HepG2 (cell line): ENCODE measurements at regions not wholly inside any gene's neighbourhood (a gene's known extent, or its start where the extent isn't known, plus 50 kb on each side); places are given as distances from the start of the nearest gene placed in this dataset.

Experiments used
- ATAC-seq: fragments of 200-7000 bp; cut with Tn5 transposase; 3 replicates; pipeline ENCODE4 v1.9.1; 2020; ENCODE audit warnings: mild to moderate bottlenecking, moderate library complexity
- BruUV-seq: library from RNA; stranded (reverse); fragments of 400-500 nt; replicated peaks from 2 replicates; lab custom pipeline; 2021; lab: Mats Ljungman, UMichigan
- CTCF ChIA-PET: fragments of 300-600 bp; formaldehyde crosslinking; extraction: SDS; loops from one replicate; lab custom pipeline; 2021; ENCODE audit warnings: low total read pairs, inconsistent platforms, low intra/inter-chr PET ratio; lab: Yijun Ruan, JAX
- POLR2A ChIA-PET: fragments of 350-600 bp; sonication (Branson Sonifier 250); formaldehyde crosslinking; loops from one replicate; lab custom pipeline; 2020; ENCODE audit warnings: antibody characterized with exemption, inconsistent platforms; lab: Yijun Ruan, JAX
- DNase-seq: peaks from one replicate; pipeline ENCODE4 v3.0.0-alpha.2; 2015; ENCODE audit warnings: low spot score
- FAIRE-seq: peaks from 3 replicates; lab custom pipeline; 2011; peaks lifted over from hg19 to GRCh38; lab: Jason Lieb, UNC
- H2AFZ ChIP-seq: one replicate; pipeline ENCODE4 v1.6.1; 2011; ENCODE audit warnings: low read length, inconsistent platforms
- H3K27ac ChIP-seq: fragments of 300-600 bp; 3 replicates; pipeline ENCODE4 v1.8.0; 2011; ENCODE audit warnings: mixed run types, mild to moderate bottlenecking, mixed read lengths, low read length, inconsistent platforms; ENCODE audit not compliant: insufficient read depth; ENCODE audit errors: extremely low read length
- H3K27me3 ChIP-seq, 2 experiments: fragments of 200-600 bp in 1 of 2; 2 replicates in 1 of 2; 3 replicates in 1 of 2; pipeline versions ENCODE4 v1.6.0 to v1.8.0; 2011; ENCODE audit warnings: low read length in 2 of 2, mild to moderate bottlenecking in 2 of 2, moderate library complexity in 2 of 2, inconsistent platforms in 1 of 2; ENCODE audit not compliant: insufficient read depth in 2 of 2, control insufficient read depth in 1 of 2
- H3K36me3 ChIP-seq, 2 experiments: fragments of 200-600 bp in 1 of 2; replicated peaks in 1 of 2; 2 replicates in 1 of 2; 3 replicates in 1 of 2; pipeline versions ENCODE4 v1.5.1 to v1.8.0; 2011; ENCODE audit warnings: low read length in 2 of 2, inconsistent platforms in 1 of 2; ENCODE audit not compliant: insufficient read depth in 2 of 2, control insufficient read depth in 1 of 2
- H3K4me1 ChIP-seq: 2 replicates; pipeline ENCODE4 v1.5.1; 2012; ENCODE audit warnings: low read length, inconsistent platforms; ENCODE audit not compliant: insufficient read depth
- H3K4me2 ChIP-seq: 2 replicates; pipeline ENCODE4 v1.6.0; 2011; ENCODE audit warnings: low read depth, low read length, inconsistent platforms
- H3K4me3 ChIP-seq, 3 experiments: fragments of 200-600 bp in 1 of 3; sonication (generic), shearing (Covaris generic) in 1 of 3; replicated peaks in 1 of 3; 2 replicates each; pipeline ENCODE4 v1.5.1; 2011 to 2016; ENCODE audit warnings: low read length in 3 of 3, inconsistent platforms in 2 of 3, low read depth in 2 of 3, mild to moderate bottlenecking in 2 of 3, control low read depth in 1 of 3, mixed read lengths in 1 of 3; ENCODE audit not compliant: insufficient read depth in 1 of 3
- H3K79me2 ChIP-seq: one replicate; pipeline ENCODE4 v1.6.1; 2011; ENCODE audit warnings: low read length, inconsistent platforms; ENCODE audit not compliant: insufficient read depth
- H3K9ac ChIP-seq: 2 replicates; pipeline ENCODE4 v1.6.0; 2011; ENCODE audit warnings: mild to moderate bottlenecking, low read depth, low read length, inconsistent platforms; ENCODE audit not compliant: insufficient read depth
- H3K9me3 ChIP-seq: 2 replicates; pipeline ENCODE4 v1.5.1; 2012; ENCODE audit warnings: mild to moderate bottlenecking, low read length
- H4K20me1 ChIP-seq: 2 replicates; pipeline ENCODE4 v1.6.0; 2011; ENCODE audit warnings: inconsistent platforms, mild to moderate bottlenecking, low read length, moderate library complexity; ENCODE audit not compliant: insufficient read depth
- AGO2 ChIP-seq: fragments of 200-400 bp; formaldehyde crosslinking; optimal IDR thresholded peaks from 2 replicates; pipeline ENCODE3; 2017; ENCODE audit warnings: mild to moderate bottlenecking, low read depth, low read length, moderate library complexity
- ATF7-NPFF ChIP-seq: sonication (generic); formaldehyde crosslinking; IDR thresholded peaks from 2 replicates; pipeline ENCODE4 v1.8.1; 2023; ENCODE audit warnings: mild to moderate bottlenecking, low read depth, missing genetic modification reagents, moderate library complexity
- CEBPG ChIP-seq: IDR thresholded peaks from 2 replicates; pipeline ENCODE4 v1.6.1; 2016
- ELF1 ChIP-seq: sonication (generic); formaldehyde crosslinking; IDR thresholded peaks from 2 replicates; pipeline ENCODE4 v1.4.0; 2020; ENCODE audit warnings: missing genetic modification reagents
- GFI1 ChIP-seq: sonication (generic); formaldehyde crosslinking; IDR thresholded peaks from 2 replicates; pipeline ENCODE4 v1.5.0; 2020; ENCODE audit warnings: missing genetic modification reagents, mild to moderate bottlenecking, borderline replicate concordance
- HES4 ChIP-seq: sonication (generic); formaldehyde crosslinking; IDR thresholded peaks from 2 replicates; pipeline ENCODE4 v1.9.0; 2021; ENCODE audit warnings: mild to moderate bottlenecking, missing genetic modification reagents, borderline replicate concordance
- KDM4B ChIP-seq: sonication (generic); formaldehyde crosslinking; IDR thresholded peaks from 2 replicates; pipeline ENCODE4 v1.4.0; 2020; ENCODE audit warnings: missing genetic modification reagents
- NCOA2 ChIP-seq: sonication (generic); formaldehyde crosslinking; IDR thresholded peaks from 2 replicates; pipeline ENCODE4 v1.8.0; 2022; ENCODE audit warnings: inconsistent platforms
- NFRKB ChIP-seq: fragments of 450-650 bp; IDR thresholded peaks from 2 replicates; pipeline ENCODE4 v1.6.1; 2017
- ONECUT2 ChIP-seq: sonication (generic); formaldehyde crosslinking; IDR thresholded peaks from 2 replicates; pipeline ENCODE4 v1.4.0; 2020; ENCODE audit warnings: missing genetic modification reagents
- RFXAP ChIP-seq: sonication (generic); formaldehyde crosslinking; IDR thresholded peaks from 2 replicates; pipeline ENCODE4 v1.4.0; 2020; ENCODE audit warnings: missing genetic modification reagents, borderline replicate concordance
- ZNF234 ChIP-seq: sonication (generic); formaldehyde crosslinking; conservative IDR thresholded peaks from 2 replicates; pipeline ENCODE4 v1.5.1; 2020; ENCODE audit warnings: mild to moderate bottlenecking, missing genetic modification reagents
- ZNF282 ChIP-seq: fragments of 450-650 bp; IDR thresholded peaks from 2 replicates; pipeline ENCODE4 v1.6.1; 2018; ENCODE audit not compliant: partially characterized antibody
- ZNF337 ChIP-seq: sonication (generic); formaldehyde crosslinking; IDR thresholded peaks from 2 replicates; pipeline ENCODE4 v1.5.1; 2020; ENCODE audit warnings: missing genetic modification reagents, low read depth, mild to moderate bottlenecking, borderline replicate concordance
- ZNF839 ChIP-seq: sonication (generic); formaldehyde crosslinking; IDR thresholded peaks from 2 replicates; pipeline ENCODE4 v1.4.0; 2020; ENCODE audit warnings: missing genetic modification reagents, mild to moderate bottlenecking, borderline replicate concordance
- WGBS: methylation state at CpG from one replicate; pipeline ENCODE4 v1.1.6; 2017; ENCODE audit warnings: low lambda C conversion rate; 5-methylcytosine and 5-hydroxymethylcytosine counted together
- in situ Hi-C: cut with HindIII; loops from 2 replicates; pipeline ENCODE4 v1.10.0; 2017; ENCODE audit warnings: low pct_unique_long_range_greater_than_20kb; ENCODE audit not compliant: extremely low pct_ligation_motif_present
- intact Hi-C: fragments of 100-400 bp; cut with micrococcal nuclease; formaldehyde crosslinking; loops from one replicate; pipeline ENCODE4 v1.10.0; 2022; ENCODE audit not compliant: unreplicated experiment
- TF ChIP-seq, protein P1 (sequence below): sonication (generic); formaldehyde crosslinking; IDR thresholded peaks from 2 replicates; pipeline ENCODE4 v1.4.0; 2020; ENCODE audit warnings: missing genetic modification reagents
- TF ChIP-seq, protein P2 (sequence below): sonication (generic); formaldehyde crosslinking; IDR thresholded peaks from 2 replicates; pipeline ENCODE4 v1.5.0; 2020; ENCODE audit warnings: missing genetic modification reagents

- WGBS: 39% methylated on average over 4 of the region's 4 CpGs
- Histone ChIP-seq H3K36me3 (no peaks in the 10 kb centered on the region), H3K79me2 (no peaks in the 10 kb centered on the region), H2AFZ (no peak overlapping the region), H3K9me3 (no peaks in the 10 kb centered on the region), H3K4me3 (no peak overlapping the region), H3K4me2 (no peak overlapping the region), H3K27me3 (no peaks in the 10 kb centered on the region), H3K9ac (no peak overlapping the region), H3K27ac (no peak overlapping the region), H3K4me1 (no peaks in the 10 kb centered on the region), H4K20me1 (no peaks in the 10 kb centered on the region)
- DNase-seq: no peak
- POLR2A ChIA-PET: no interaction called here
- no peak for FAIRE-seq
- no peak for ATAC-seq
- intact Hi-C loops (no loop called here), in situ Hi-C loops (no loop called here)
- CTCF ChIA-PET: no interaction called here
- BruUV-seq: no TSS peak
- TF ChIP-seq AGO2 (no peak), ZNF282 (no peak), GFI1 (CRISPR knock-in tag) (no peak), KDM4B (CRISPR knock-in tag) (no peak), ZNF839 (CRISPR knock-in tag) (no peak), NFRKB (no peak), HES4 (no peak), ATF7-NPFF (no peak), NCOA2 (CRISPR knock-in tag) (no peak), ZNF234 (CRISPR knock-in tag) (no peak), RFXAP (CRISPR knock-in tag) (no peak), ELF1 (CRISPR knock-in tag) (no peak), ONECUT2 (CRISPR knock-in tag) (no peak), CEBPG (CRISPR knock-in tag) (no peak), ZNF337 (CRISPR knock-in tag) (no peak)
- TF ChIP-seq, protein P1, sequence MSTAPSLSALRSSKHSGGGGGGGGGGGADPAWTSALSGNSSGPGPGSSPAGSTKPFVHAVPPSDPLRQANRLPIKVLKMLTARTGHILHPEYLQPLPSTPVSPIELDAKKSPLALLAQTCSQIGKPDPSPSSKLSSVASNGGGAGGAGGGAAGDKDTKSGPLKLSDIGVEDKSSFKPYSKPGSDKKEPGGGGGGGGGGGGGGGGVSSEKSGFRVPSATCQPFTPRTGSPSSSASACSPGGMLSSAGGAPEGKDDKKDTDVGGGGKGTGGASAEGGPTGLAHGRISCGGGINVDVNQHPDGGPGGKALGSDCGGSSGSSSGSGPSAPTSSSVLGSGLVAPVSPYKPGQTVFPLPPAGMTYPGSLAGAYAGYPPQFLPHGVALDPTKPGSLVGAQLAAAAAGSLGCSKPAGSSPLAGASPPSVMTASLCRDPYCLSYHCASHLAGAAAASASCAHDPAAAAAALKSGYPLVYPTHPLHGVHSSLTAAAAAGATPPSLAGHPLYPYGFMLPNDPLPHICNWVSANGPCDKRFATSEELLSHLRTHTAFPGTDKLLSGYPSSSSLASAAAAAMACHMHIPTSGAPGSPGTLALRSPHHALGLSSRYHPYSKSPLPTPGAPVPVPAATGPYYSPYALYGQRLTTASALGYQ (CRISPR knock-in tag): no peak
- TF ChIP-seq, protein P2, sequence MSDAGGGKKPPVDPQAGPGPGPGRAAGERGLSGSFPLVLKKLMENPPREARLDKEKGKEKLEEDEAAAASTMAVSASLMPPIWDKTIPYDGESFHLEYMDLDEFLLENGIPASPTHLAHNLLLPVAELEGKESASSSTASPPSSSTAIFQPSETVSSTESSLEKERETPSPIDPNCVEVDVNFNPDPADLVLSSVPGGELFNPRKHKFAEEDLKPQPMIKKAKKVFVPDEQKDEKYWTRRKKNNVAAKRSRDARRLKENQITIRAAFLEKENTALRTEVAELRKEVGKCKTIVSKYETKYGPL (CRISPR knock-in tag): no peak
Measured at GRCh38 chr7:67841896-67842295, 845.3 kb downstream of the TYW1 start.
